Dedifferentiated amniotic fluid mesenchymal stem cell (primary cell): ENCODE measurements at regions not wholly inside any gene's neighbourhood (a gene's known extent, or its start where the extent isn't known, plus 50 kb on each side); places are given as distances from the start of the nearest gene placed in this dataset.
"Not testable (repeated sequence)": the region's sequence is repeated elsewhere in the genome, so short reads cannot be mapped to it uniquely, and the experiment has no call there.

Source experiments
- DNase-seq: peaks from one replicate; pipeline ENCODE4 v3.0.0-alpha.2; 2016; ENCODE audit errors: extremely low spot score

GRCh38 chr16:62814891-62815290, 778.7 kb upstream of the CDH8 start:
- DNase-seq: no peak

- no peak for DNase-seq
These were observed 769.1 kb upstream of the CDH8 start for GRCh38 chr16:62805221-62805857.

GRCh38 chr16:62794724-62795123, 758.5 kb upstream of the CDH8 start:
- DNase-seq: no peak

GRCh38 chr16:62780081-62780480, 743.8 kb upstream of the CDH8 start:
- not testable (repeated sequence) for DNase-seq

GRCh38 chr16:62764572-62764971, 728.3 kb upstream of the CDH8 start:
- DNase-seq: no peak

- no peak for DNase-seq
These were observed 724.2 kb upstream of the CDH8 start for GRCh38 chr16:62760398-62760797.

- DNase-seq: no peak
These were observed 719.7 kb upstream of the CDH8 start for GRCh38 chr16:62755938-62756337.

- DNase-seq: no peak
These were observed 716.6 kb upstream of the CDH8 start for GRCh38 chr16:62752854-62753253.

- no peak for DNase-seq
These were observed 715.0 kb upstream of the CDH8 start for GRCh38 chr16:62751218-62751617.

GRCh38 chr16:62741692-62742091, 705.5 kb upstream of the CDH8 start:
- DNase-seq: no peak

GRCh38 chr16:62738666-62739460, 702.6 kb upstream of the CDH8 start:
- no peak for DNase-seq

- DNase-seq: no peak
These were observed 695.9 kb upstream of the CDH8 start for GRCh38 chr16:62732092-62732491.

- DNase-seq: not testable (repeated sequence)
These were observed 688.5 kb upstream of the CDH8 start for GRCh38 chr16:62724670-62725269.

- no peak for DNase-seq
These were observed 684.4 kb upstream of the CDH8 start for GRCh38 chr16:62720651-62721050.

GRCh38 chr16:62717026-62717425, 680.8 kb upstream of the CDH8 start:
- DNase-seq: no peak

GRCh38 chr16:62715701-62716100, 679.5 kb upstream of the CDH8 start:
- no peak for DNase-seq

GRCh38 chr16:62712566-62712965, 676.3 kb upstream of the CDH8 start:
- DNase-seq: no peak

GRCh38 chr16:62711797-62712196, 675.6 kb upstream of the CDH8 start:
- no peak for DNase-seq

GRCh38 chr16:62709794-62710193, 673.6 kb upstream of the CDH8 start:
- no peak for DNase-seq

- DNase-seq: no peak
These were observed 665.2 kb upstream of the CDH8 start for GRCh38 chr16:62701426-62701825.

- DNase-seq: no peak
These were observed 664.4 kb upstream of the CDH8 start for GRCh38 chr16:62700426-62701294.

GRCh38 chr16:62692685-62693084, 656.4 kb upstream of the CDH8 start:
- DNase-seq: no peak
